NOMO-1 treated with dmso at 0.1 percent for 144 hours (cell line): ENCODE measurements at regions not wholly inside any gene's neighbourhood (a gene's known extent, or its start where the extent isn't known, plus 50 kb on each side); places are given as distances from the start of the nearest gene placed in this dataset.
"Not testable (repeated sequence)": the region's sequence is repeated elsewhere in the genome, so short reads cannot be mapped to it uniquely, and the experiment has no call there.

Experiments used
- DNase-seq: peaks from one replicate; lab custom pipeline; 2025; ENCODE audit not compliant: unreplicated experiment; lab: John Stamatoyannopoulos, UW

- no peak for DNase-seq
Measured at GRCh38 chr4:187839765-187840164, 155.8 kb upstream of the ZFP42 start.

GRCh38 chr4:187840814-187841213, 154.8 kb upstream of the ZFP42 start:
- DNase-seq: no peak

DNA sequence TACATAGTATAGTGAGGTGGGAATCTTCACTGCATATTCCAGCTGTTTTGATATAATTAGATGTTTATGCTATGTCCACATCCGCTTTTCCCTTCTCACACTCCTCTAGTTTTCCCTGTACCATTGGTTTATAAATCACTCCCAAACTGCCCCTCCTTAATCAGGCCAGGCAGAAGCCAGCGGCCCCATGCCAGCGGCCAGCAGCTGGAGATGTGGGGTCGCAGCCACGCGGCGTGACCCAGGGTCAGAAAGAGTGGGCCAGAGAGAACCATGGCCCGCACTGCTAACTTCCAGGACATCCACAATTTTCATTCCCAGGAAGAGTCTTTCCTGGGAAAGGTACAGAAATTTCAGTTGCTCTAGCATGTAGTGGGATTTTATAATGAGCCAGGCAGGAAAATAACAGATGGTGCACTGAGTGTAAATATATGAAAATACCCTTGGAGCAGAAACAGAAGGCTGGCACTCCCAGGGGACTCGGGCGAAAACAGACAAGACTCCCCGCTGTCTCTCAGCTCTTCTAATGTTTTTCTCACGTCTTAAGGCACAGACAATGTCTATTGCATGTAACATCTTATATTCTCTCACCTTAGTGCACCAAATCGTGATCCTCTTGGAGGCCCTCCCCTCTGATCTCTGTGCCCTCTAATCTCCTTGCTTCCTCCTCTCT, 145.9 kb upstream of the ZFP42 start:
- no peak for DNase-seq

GRCh38 chr4:187865914-187866313, 129.7 kb upstream of the ZFP42 start:
- DNase-seq: no peak

- no peak for DNase-seq
Measured at GRCh38 chr4:187883049-187883448, 112.5 kb upstream of the ZFP42 start.

DNA sequence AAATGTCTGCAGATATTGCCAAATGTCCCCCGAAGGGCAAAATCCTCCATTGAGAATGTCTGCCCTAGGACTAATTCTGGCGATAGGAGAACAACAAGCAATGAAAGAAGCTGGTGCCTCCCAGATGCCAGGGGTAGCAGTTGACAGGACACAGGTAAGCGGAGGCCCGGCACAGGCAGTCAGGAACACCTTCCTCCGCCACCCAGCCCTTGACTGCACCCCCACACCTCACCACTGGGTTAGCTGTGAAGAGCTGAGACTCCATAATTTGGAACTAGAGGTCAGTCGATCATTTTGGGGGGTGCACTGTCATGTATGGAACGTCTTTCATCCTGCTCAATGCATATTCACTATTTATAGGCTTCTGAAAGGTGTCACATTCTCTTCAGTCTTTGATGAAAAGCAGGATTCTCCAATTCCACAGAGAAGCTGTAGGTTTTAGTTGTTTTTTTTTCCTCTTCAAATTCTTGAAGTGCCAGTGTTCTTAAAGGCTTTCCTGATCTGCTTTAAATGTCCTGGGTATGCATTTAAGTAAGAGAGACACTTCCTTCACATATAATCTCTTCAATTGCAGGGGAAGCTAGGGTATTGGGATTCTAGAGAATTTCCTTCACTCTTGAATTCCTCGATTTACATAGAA, 111.6 kb upstream of the ZFP42 start:
- DNase-seq: no peak

GRCh38 chr4:187887906-187888305, 107.7 kb upstream of the ZFP42 start:
- DNase-seq: no peak

GRCh38 chr4:187889651-187890050, 105.9 kb upstream of the ZFP42 start:
- DNase-seq: no peak

DNA sequence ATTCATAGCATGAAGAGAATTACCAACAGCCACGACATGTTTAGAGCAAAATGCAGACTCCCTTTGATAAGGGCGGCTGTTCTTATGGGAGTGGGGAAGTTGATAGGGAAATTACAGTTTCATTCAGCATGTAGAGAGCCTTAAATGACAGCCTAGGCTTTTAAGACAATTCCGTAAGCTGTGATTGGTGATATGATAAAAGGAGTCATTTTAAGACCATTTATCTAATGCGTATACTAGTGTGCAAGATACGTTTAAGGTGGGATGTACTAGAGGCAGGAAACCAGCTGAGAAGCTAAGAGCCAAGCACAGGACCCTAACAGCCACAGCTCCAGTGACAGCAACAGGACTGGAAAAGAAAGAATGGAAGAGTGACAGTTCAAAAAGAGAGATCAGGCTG, 102.2 kb upstream of the ZFP42 start:
- DNase-seq: no peak

DNA sequence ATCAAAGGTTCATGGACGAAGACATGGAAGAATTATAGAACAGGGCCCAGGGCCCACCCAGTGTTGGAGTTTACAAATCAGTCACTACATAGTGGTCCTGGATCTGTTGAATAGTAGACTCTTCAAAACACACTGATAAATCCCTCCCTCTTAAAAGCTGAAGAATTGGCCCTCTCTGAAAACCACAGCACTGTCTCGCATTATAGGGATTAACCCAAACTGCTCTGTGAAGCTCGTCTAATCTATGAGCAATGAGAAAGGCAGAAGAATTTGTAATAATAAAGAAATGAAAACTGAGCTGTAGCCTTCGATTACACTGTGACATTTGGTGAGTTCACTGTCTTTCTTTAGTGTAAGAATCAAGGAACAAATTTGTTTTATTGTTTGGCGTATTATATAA, 92.5 kb upstream of the ZFP42 start:
- DNase-seq: no peak

DNA sequence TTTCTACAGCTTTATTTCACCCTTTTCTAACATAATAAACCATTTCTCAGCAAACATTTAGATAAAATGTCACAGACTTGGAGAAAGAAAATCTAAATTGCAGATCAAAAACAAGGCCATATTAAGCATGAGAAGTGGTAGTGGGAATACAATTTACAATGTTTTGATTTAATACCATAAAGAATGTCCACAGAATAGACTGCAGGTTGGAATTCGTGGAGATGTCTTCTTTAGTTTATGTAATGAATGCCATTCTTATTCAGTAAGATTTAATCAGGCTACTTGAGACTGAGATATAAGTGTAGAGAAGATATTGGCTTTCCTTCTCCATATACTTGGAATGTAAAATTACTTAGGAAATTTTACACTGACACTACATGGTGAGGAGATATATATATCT, 91.9 kb upstream of the ZFP42 start:
- no peak for DNase-seq

GRCh38 chr4:187908079-187908561, 87.5 kb upstream of the ZFP42 start:
- no peak for DNase-seq

DNA sequence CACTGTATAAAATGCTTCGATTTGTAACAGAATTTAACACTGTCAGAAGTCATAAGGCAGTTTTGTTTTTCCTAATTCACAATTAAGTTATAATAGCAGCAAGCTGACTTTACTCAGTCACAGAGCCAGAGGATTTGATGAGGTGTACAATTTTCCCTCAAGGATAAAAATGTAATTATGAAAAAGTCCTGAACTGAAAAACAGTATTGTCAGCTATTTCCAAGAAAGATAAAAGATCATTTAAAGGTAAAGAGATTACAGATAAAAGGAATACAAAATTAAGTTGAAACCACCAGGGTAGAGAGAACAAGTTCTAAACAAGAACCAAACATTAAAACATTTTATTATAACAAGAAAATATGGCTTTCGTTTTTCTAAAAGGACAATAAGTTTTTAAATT, 86.8 kb upstream of the ZFP42 start:
- DNase-seq: no peak

- DNase-seq: no peak
Measured at GRCh38 chr4:187910741-187911140, 84.8 kb upstream of the ZFP42 start.

- DNase-seq: not testable (repeated sequence)
Measured at GRCh38 chr4:187915406-187915805, 80.2 kb upstream of the ZFP42 start.

- DNase-seq: no peak
Measured at GRCh38 chr4:187919966-187920365, 75.6 kb upstream of the ZFP42 start.

GRCh38 chr4:187921946-187922623, 73.5 kb upstream of the ZFP42 start:
- no peak for DNase-seq

DNA sequence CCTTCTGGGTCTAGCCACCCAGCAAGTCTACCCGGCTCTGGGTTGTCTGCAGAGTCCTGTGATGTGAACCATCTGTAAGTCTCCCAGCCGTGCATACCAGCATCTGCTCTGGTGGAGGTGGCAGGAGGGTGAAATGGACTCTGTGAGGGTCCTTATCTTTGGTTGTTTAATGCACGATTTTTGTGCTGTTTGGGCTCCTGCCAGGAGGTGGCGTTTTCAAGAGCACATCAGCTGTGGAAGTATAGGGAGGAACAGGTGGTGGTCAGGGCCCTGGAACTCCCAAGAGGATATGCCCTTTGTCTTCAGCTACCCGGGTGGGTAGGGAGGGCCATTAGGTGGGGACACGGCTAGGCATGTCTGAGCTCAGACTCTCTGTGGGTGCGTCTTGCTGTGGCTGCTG, 66.5 kb upstream of the ZFP42 start:
- no peak for DNase-seq

DNA sequence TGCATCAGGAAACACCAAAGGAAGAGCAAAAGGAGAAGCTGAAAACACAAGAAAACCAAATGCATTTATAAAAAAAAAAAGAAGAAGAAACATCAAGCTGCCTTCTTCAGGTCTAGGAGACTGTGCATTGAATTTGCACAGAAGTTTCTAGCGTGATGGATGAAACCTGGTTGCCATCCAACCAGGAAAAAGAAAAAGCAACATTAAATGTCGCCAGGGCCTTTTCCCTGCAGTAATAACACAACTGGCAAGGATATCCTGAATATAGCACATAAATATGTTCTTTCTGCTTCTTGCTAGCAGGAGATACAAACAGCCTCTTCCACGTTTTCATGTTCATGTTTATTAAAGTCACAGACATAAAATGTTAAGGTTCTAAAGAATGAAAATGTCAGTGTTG, 60.8 kb upstream of the ZFP42 start:
- no peak for DNase-seq

- DNase-seq: no peak
Measured at GRCh38 chr4:187937557-187937956, 58.0 kb upstream of the ZFP42 start.

DNA sequence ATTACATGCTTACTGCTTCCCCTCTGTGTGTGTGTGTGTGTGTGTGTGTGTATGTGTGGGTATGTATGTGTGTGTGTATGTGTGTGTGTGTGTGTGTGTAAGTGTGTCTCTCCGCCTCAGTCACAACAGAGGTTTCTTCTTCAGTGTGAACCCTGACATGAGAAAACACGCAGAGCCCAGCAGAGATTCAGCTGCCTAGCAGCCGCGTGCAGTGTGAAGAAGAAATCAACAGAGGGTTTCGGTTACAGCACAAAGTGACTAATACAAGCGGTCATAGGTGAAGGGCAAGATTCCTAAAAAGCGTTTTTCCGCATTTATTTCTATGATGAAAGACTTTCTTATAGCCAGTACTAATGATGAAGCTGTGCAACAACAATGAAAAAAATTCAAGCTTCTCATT, 55.3 kb upstream of the ZFP42 start:
- DNase-seq: no peak

- no peak for DNase-seq
Measured at GRCh38 chr4:187942968-187943367, 52.6 kb upstream of the ZFP42 start.
